H54 (cell line): ENCODE measurements at regions not wholly inside any gene's neighbourhood (a gene's known extent, or its start where the extent isn't known, plus 50 kb on each side); places are given as distances from the start of the nearest gene placed in this dataset.
"Not testable (repeated sequence)": the region's sequence is repeated elsewhere in the genome, so short reads cannot be mapped to it uniquely, and the experiment has no call there.

Experiments
- DNase-seq: peaks from one replicate; pipeline ENCODE4 v3.0.0; 2011; ENCODE audit warnings: low spot score, mixed read lengths; ENCODE audit not compliant: insufficient read length
- FAIRE-seq: peaks from 3 replicates; lab custom pipeline; 2011; peaks lifted over from hg19 to GRCh38; lab: Jason Lieb, UNC
- POLR2A ChIP-seq: IDR thresholded peaks from 2 replicates; pipeline ENCODE4 v1.6.1; 2011; ENCODE audit warnings: low read depth, mild to moderate bottlenecking, low read length

- no peak for FAIRE-seq
- TF ChIP-seq POLR2A: no peak
- no peak for DNase-seq
These were observed 141.6 kb upstream of the RIOK3 start for GRCh38 chr18:23311351-23312121.

- TF ChIP-seq POLR2A: no peak
- DNase-seq (no peak), FAIRE-seq (no peak)
These were observed 139.7 kb upstream of the RIOK3 start for GRCh38 chr18:23313379-23313778.

GRCh38 chr18:23314672-23315071 lies 138.4 kb upstream of the RIOK3 start:
- DNase-seq (no peak), FAIRE-seq (no peak)
- TF ChIP-seq POLR2A: no peak

DNA sequence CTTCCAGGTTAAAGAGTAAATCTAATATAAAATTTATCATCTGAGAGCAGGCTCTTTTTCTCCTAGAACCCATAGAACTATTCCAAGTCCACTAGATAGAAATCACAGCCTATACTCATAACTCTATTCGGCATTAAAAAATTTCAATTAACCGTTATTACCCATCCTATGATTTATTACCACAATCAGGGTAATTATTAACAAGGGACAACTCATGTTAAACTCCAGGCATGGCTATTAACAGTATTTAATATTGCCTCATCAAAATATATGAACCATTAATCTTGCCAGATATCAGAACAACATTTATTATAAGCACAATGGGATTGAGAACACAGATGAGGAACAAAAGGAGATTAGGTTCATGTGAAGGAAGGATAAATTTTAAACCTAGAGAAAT lies 136.8 kb upstream of the RIOK3 start:
- TF ChIP-seq POLR2A: no peak
- FAIRE-seq (no peak), DNase-seq (no peak)

DNA sequence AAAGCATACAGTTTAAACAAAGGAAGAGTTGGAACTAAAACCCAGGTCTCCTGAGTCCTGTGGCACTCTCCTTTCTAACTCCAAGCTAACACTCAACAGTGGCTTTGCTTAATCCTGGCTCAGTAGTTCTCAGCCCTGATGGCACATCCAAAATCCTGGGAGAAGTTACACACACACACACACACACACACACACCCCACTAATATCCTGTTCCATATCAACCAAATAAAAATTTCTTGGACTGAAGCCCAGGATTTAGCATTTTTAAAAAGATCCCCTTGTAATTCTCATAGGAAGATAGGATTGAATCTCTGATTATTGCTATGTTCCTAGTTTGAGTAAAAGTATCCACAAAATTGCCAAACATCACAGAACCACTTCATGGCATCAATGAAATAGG lies 136.1 kb upstream of the RIOK3 start:
- FAIRE-seq: no peak

DNA sequence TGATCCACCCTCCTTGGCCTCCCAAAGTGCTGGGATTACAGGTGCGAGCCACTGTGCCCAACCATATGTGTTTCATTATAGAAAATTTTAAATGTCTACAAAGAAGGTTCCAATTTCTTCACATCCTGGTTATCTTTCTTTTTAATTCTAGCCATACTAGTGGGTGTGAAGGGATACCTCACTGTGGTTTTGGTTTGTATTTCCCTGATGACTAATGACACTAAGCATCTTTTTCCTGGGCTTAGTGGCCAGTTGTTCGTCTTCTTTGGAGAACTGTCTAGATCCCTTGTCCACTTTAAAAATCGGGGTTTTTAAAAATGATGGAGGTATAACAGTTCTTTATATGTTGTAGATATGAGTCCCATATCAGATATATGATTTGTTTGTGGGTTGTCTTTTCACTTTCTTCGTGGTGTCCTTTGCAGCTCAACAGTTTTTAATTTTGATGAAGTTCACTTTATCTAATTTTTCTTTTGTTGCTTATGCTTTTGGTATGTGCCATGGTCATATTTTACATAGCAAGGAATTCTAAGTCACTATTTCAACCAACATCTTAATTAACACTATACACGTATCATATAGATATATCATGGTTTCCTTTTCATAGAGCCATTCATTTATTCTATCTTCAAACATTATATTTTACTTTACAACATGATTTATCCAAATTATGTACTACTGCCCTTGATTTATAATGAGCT lies 135.0 kb upstream of the RIOK3 start:
- DNase-seq (no peak), FAIRE-seq (peak; percentile 66)
- TF ChIP-seq POLR2A: no peak

More for the DNA sequence above, 136.1 kb upstream of the RIOK3 start:
- DNase-seq: no peak
- TF ChIP-seq POLR2A: no peak

DNA sequence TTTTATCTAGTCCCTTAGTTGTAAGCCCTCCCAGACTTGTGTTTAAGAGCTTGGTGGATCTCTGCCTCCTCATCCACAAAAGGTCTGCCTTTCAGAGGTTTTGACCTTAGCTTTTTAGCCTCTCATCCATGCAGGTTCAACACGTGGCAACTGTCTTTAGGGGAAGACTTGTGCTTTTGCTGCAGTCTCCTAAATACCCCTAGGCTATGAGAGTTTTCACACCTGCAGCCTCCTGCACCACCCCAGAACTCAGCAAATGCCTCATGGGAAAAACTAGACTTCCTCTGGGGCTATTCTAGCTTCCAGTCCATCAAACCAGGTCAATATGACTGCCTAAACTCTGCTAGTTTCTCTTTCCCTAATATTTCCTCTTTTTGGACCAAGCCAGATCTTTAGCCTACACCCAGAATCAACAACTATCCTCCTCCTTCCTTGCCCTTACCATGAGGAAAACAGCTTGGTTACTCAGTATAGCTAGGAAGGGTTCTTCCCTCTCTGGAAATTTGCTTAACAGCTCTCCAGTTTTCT lies 132.3 kb upstream of the RIOK3 start:
- FAIRE-seq (no peak), DNase-seq (no peak)
- TF ChIP-seq POLR2A: no peak

- DNase-seq (no peak), FAIRE-seq (no peak)
- TF ChIP-seq POLR2A: no peak
These were observed 131.1 kb upstream of the RIOK3 start for GRCh38 chr18:23321996-23322395.

- FAIRE-seq (no peak), DNase-seq (no peak)
- TF ChIP-seq POLR2A: no peak
These were observed 128.9 kb upstream of the RIOK3 start for GRCh38 chr18:23324056-23324811.

DNA sequence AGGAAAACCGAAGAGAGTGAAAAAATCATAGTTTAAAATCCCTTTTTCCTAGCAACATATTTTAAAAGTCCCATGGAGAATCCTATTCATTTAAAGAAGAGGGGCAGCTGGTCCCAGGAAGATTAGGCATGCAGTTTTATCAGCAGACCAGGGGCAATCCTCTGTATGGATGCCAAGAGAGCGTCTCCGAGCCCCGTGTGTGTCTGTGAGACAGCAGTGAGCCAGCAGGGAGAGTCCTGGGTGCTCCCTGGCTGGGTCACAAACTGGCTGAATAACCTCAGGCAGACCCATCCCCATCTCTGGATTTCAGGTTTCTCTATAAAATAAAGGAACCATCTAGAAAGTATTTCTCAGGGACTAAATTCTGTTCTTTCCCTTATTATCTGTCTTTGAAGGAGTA lies 128.2 kb upstream of the RIOK3 start:
- no peak for DNase-seq
- FAIRE-seq: no peak
- no peak for TF ChIP-seq POLR2A

- not testable (repeated sequence) for DNase-seq, FAIRE-seq
These were observed 123.4 kb upstream of the RIOK3 start for GRCh38 chr18:23329671-23330070.

DNA sequence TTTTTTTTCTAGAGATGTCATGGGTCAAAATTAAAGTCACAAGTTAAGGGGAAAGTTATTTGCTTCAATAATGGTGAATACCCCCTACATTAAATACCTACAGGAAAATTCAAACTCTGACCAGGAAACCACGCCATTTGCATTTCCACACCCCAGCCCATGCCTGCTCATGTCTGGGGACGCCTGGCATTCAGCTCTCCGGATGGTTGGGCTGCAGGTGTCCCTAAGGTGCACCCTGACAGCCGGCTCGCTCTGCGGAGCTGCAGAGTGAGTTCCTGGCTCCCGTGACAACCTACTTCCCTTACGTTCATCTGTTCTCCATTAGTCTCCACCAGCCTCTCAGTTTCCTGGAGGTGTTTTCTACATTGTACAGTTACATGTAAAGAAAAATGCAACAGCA lies 122.7 kb upstream of the RIOK3 start:
- DNase-seq (no peak), FAIRE-seq (no peak)
- TF ChIP-seq POLR2A: no peak

DNA sequence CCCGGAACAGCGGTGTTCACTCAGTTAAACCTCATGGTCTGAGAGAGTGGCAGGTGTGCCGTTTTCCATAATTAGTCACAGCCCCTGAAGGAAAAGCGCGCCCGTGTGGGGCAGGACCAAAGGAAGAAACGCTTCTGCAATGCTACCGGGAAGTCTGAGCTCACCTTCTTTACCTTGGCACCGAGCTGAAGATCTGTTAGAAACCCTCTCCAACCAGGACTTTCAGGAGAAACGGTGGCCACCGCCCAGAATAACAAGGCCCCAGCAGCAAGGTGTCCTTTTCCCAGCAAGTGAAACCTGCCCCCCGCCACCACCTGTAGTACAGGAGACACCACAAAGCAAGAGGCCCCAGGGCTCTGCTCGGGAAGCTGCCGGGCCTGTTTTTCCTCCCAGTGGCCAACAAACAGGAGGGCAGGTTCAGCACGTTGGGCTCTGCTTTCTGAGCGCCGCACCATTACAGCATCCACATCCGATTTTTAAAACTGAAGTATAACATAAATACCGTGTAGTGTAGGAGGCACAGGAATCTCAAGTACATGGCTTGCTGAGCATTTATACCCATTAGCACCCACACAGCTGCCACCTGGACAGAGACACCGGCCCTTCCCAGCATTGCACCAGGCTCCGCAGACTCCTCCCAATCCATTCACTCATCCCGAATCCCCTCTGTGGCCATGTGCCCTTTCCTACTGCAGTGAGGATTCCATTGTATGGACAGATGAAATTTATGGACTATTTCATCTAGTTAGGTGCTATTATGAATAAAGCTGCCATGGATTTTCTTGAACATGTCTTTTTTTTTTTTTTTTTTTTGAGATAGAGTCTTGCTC lies 121.8 kb upstream of the RIOK3 start:
- FAIRE-seq (no peak), DNase-seq (no peak)
- no peak for TF ChIP-seq POLR2A
